ENCODE measurements at regions not wholly inside any gene's neighbourhood (a gene's known extent, or its start where the extent isn't known, plus 50 kb on each side); places are given as distances from the start of the nearest gene placed in this dataset.

DNA sequence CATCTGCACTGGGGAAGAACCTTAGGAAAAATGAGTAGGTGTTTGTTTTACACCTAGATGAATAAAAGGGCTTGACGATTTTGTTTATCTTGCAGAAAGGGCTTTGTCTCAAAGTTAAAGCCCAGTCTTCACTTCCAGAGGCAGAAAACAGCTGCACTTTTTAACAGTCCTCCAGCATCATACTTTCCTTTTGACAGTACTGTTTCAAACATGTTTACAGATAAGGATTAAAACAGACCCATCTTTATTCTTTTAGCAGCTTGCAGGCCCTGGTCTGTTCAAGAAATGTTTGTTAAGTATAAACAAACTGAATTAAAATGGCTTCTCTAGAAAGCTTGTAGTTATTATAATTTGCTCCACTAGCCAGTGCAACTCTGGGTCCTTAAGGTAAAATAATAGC, 374.2 kb downstream of the EPHA7 start:
- TF ChIP-seq EZH2phosphoT487 (IDR thresholded peaks at IDR 0.05; ENCODE audit: low read depth, severe bottlenecking, unreplicated experiment), result no peak
- TF ChIP-seq, protein P1, sequence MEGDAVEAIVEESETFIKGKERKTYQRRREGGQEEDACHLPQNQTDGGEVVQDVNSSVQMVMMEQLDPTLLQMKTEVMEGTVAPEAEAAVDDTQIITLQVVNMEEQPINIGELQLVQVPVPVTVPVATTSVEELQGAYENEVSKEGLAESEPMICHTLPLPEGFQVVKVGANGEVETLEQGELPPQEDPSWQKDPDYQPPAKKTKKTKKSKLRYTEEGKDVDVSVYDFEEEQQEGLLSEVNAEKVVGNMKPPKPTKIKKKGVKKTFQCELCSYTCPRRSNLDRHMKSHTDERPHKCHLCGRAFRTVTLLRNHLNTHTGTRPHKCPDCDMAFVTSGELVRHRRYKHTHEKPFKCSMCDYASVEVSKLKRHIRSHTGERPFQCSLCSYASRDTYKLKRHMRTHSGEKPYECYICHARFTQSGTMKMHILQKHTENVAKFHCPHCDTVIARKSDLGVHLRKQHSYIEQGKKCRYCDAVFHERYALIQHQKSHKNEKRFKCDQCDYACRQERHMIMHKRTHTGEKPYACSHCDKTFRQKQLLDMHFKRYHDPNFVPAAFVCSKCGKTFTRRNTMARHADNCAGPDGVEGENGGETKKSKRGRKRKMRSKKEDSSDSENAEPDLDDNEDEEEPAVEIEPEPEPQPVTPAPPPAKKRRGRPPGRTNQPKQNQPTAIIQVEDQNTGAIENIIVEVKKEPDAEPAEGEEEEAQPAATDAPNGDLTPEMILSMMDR (IDR thresholded peaks at IDR 0.05; ENCODE audit: poor library complexity), result no peak

Measured in hepatocyte (in vitro differentiated cells).